Activated naive CD8-positive, alpha-beta T cell treated with anti-CD3 and anti-CD28 coated beads, Interleukin-2, amount 10 ng/mL, durations not matched to agents 7 days and 5 days (primary cell): ENCODE measurements at regions not wholly inside any gene's neighbourhood (a gene's known extent, or its start where the extent isn't known, plus 50 kb on each side); places are given as distances from the start of the nearest gene placed in this dataset.

Source experiments
- ATAC-seq: fragments of 150-1000 bp; cut with Tn5 transposase; one replicate; pipeline ENCODE4 v1.10.0; 2021; ENCODE audit warnings: low read depth, moderate library complexity
- POLR2A ChIA-PET: fragments of 350-600 bp; sonication (Branson Sonifier 250); formaldehyde crosslinking; loops from one replicate; lab custom pipeline; 2021; ENCODE audit warnings: antibody characterized with exemption; lab: Charles Lee
- DNase-seq: peaks from one replicate; pipeline ENCODE4 v3.0.0; 2021
- H3K27ac Mint-ChIP-seq: one replicate; pipeline ENCODE4 v1.8.0; 2022; ENCODE audit warnings: mild to moderate bottlenecking, mixed read lengths
- H3K27me3 Mint-ChIP-seq: one replicate; pipeline ENCODE4 v1.8.0; 2022; ENCODE audit warnings: mild to moderate bottlenecking, moderate library complexity, mixed read lengths
- H3K36me3 Mint-ChIP-seq: one replicate; pipeline ENCODE4 v1.8.0; 2021; ENCODE audit warnings: mild to moderate bottlenecking, mixed read lengths
- H3K4me1 Mint-ChIP-seq: one replicate; pipeline ENCODE4 v1.8.0; 2021; ENCODE audit warnings: mixed read lengths
- H3K4me3 Mint-ChIP-seq: one replicate; pipeline ENCODE4 v1.8.0; 2022; ENCODE audit warnings: mild to moderate bottlenecking, moderate library complexity, mixed read lengths
- H3K9me3 Mint-ChIP-seq: one replicate; pipeline ENCODE4 v1.8.0; 2021; ENCODE audit warnings: mixed read lengths

- DNase-seq (no peak), ATAC-seq (no peak)
- POLR2A ChIA-PET, result no interaction called here
- Mint-ChIP-seq H3K36me3 (no peaks in the 10 kb centered on the region), H3K4me3 (no peak overlapping the region), H3K9me3 (peaks cover 7% of the 10 kb centered on the region), H3K27me3 (peaks cover 2% of the 10 kb centered on the region), H3K4me1 (no peaks in the 10 kb centered on the region), H3K27ac (no peak overlapping the region)
These were observed 53.0 kb upstream of the DAZL start for GRCh38 chr3:16658004-16658924.

GRCh38 chr3:16658925-16659793, 53.9 kb upstream of the DAZL start:
- POLR2A ChIA-PET, result no interaction called here
- ATAC-seq (no peak), DNase-seq (no peak)
- no peaks in the 10 kb centered on the region for H3K4me1 Mint-ChIP-seq
- no peaks in the 10 kb centered on the region for H3K36me3 Mint-ChIP-seq
- H3K27me3 Mint-ChIP-seq, result peaks cover 2% of the 10 kb centered on the region
- no peak overlapping the region for H3K27ac Mint-ChIP-seq
- no peak overlapping the region for H3K4me3 Mint-ChIP-seq
- H3K9me3 Mint-ChIP-seq, result peaks cover 7% of the 10 kb centered on the region

GRCh38 chr3:16663854-16664712, 58.9 kb upstream of the DAZL start:
- Mint-ChIP-seq H3K4me1 (no peaks in the 10 kb centered on the region), H3K9me3 (peaks cover 7% of the 10 kb centered on the region), H3K27ac (no peak overlapping the region), H3K4me3 (no peak overlapping the region), H3K36me3 (no peaks in the 10 kb centered on the region), H3K27me3 (peaks cover 7% of the 10 kb centered on the region)
- POLR2A ChIA-PET, result no interaction called here
- ATAC-seq, result no peak
- DNase-seq, result no peak

GRCh38 chr3:16665282-16665741, 60.1 kb upstream of the DAZL start:
- Mint-ChIP-seq H3K27ac (no peak overlapping the region), H3K36me3 (no peaks in the 10 kb centered on the region), H3K4me1 (no peaks in the 10 kb centered on the region), H3K9me3 (peaks cover 6% of the 10 kb centered on the region), H3K27me3 (peaks cover 6% of the 10 kb centered on the region), H3K4me3 (no peak overlapping the region)
- POLR2A ChIA-PET, result no interaction called here
- ATAC-seq (no peak), DNase-seq (no peak)

- ATAC-seq (no peak), DNase-seq (no peak)
- Mint-ChIP-seq H3K36me3 (no peaks in the 10 kb centered on the region), H3K27me3 (peaks cover 4% of the 10 kb centered on the region), H3K4me3 (no peak overlapping the region), H3K4me1 (no peaks in the 10 kb centered on the region), H3K27ac (no peak overlapping the region), H3K9me3 (no peaks in the 10 kb centered on the region)
- POLR2A ChIA-PET, result no interaction called here
These were observed 61.0 kb upstream of the DAZL start for GRCh38 chr3:16666206-16666605.

GRCh38 chr3:16667633-16668032, 62.4 kb upstream of the DAZL start:
- Mint-ChIP-seq H3K36me3 (peaks cover 1% of the 10 kb centered on the region), H3K27me3 (peaks cover 4% of the 10 kb centered on the region), H3K9me3 (peaks cover 2% of the 10 kb centered on the region), H3K27ac (no peak overlapping the region), H3K4me3 (no peak overlapping the region), H3K4me1 (no peaks in the 10 kb centered on the region)
- POLR2A ChIA-PET, result no interaction called here
- ATAC-seq (no peak), DNase-seq (no peak)

GRCh38 chr3:16668776-16669545, 63.7 kb upstream of the DAZL start:
- Mint-ChIP-seq H3K27me3 (peaks cover 4% of the 10 kb centered on the region), H3K4me1 (no peaks in the 10 kb centered on the region), H3K27ac (no peak overlapping the region), H3K4me3 (no peak overlapping the region), H3K36me3 (peaks cover 1% of the 10 kb centered on the region), H3K9me3 (peaks cover 4% of the 10 kb centered on the region)
- POLR2A ChIA-PET, result no interaction called here
- DNase-seq (no peak), ATAC-seq (no peak)

GRCh38 chr3:16670191-16670590, 65.0 kb upstream of the DAZL start:
- POLR2A ChIA-PET, result no interaction called here
- Mint-ChIP-seq H3K4me3 (no peak overlapping the region), H3K9me3 (peaks cover 4% of the 10 kb centered on the region), H3K27ac (no peak overlapping the region), H3K27me3 (no peaks in the 10 kb centered on the region), H3K4me1 (no peaks in the 10 kb centered on the region), H3K36me3 (peaks cover 1% of the 10 kb centered on the region)
- no peak for DNase-seq
- no peak for ATAC-seq

GRCh38 chr3:16671690-16672089, 66.5 kb upstream of the DAZL start:
- Mint-ChIP-seq H3K27me3 (no peaks in the 10 kb centered on the region), H3K4me3 (no peak overlapping the region), H3K9me3 (peaks cover 9% of the 10 kb centered on the region), H3K27ac (no peak overlapping the region), H3K4me1 (no peaks in the 10 kb centered on the region), H3K36me3 (peaks cover 1% of the 10 kb centered on the region)
- DNase-seq (no peak), ATAC-seq (no peak)
- POLR2A ChIA-PET, result no interaction called here

- Mint-ChIP-seq H3K4me1 (no peaks in the 10 kb centered on the region), H3K27me3 (no peaks in the 10 kb centered on the region), H3K27ac (no peak overlapping the region), H3K36me3 (peaks cover 1% of the 10 kb centered on the region), H3K9me3 (peaks cover 12% of the 10 kb centered on the region), H3K4me3 (no peak overlapping the region)
- POLR2A ChIA-PET, result no interaction called here
- ATAC-seq (no peak), DNase-seq (no peak)
These were observed 68.3 kb upstream of the DAZL start for GRCh38 chr3:16673530-16673929.

- ATAC-seq, result no peak
- Mint-ChIP-seq H3K27ac (no peak overlapping the region), H3K4me3 (no peak overlapping the region), H3K27me3 (no peaks in the 10 kb centered on the region), H3K36me3 (peaks cover 1% of the 10 kb centered on the region), H3K9me3 (peaks cover 16% of the 10 kb centered on the region), H3K4me1 (no peaks in the 10 kb centered on the region)
- POLR2A ChIA-PET, result no interaction called here
- no peak for DNase-seq
These were observed 70.6 kb upstream of the DAZL start for GRCh38 chr3:16675805-16676204.

GRCh38 chr3:16686679-16687078, 81.5 kb upstream of the DAZL start:
- Mint-ChIP-seq H3K4me1 (no peaks in the 10 kb centered on the region), H3K9me3 (no peaks in the 10 kb centered on the region), H3K27ac (no peak overlapping the region), H3K36me3 (no peaks in the 10 kb centered on the region), H3K4me3 (no peak overlapping the region), H3K27me3 (peaks cover 3% of the 10 kb centered on the region)
- POLR2A ChIA-PET, result no interaction called here
- DNase-seq, result no peak
- ATAC-seq, result no peak
